ENCODE measurements at regions not wholly inside any gene's neighbourhood (a gene's known extent, or its start where the extent isn't known, plus 50 kb on each side); places are given as distances from the start of the nearest gene placed in this dataset.

GRCh38 chr4:81606166-81606565 is 134.5 kb upstream of the RASGEF1B start:
- no peak for TF ChIP-seq CTCF (IDR thresholded peaks at IDR 0.05)
- no peak for TF ChIP-seq POLR2AphosphoS5 (IDR thresholded peaks at IDR 0.05; ENCODE audit: low read depth, low read length)
- TF ChIP-seq REST (IDR thresholded peaks at IDR 0.05; ENCODE audit: insufficient read depth in 1 of 2, low read depth in 2 of 2, low read length in 1 of 2) = no peak
- TF ChIP-seq SIN3A (IDR thresholded peaks at IDR 0.05; ENCODE audit: borderline replicate concordance, insufficient read depth, low read depth, low read length) = no peak
- TF ChIP-seq TCF7L2 (IDR thresholded peaks at IDR 0.05; ENCODE audit: low read depth, low read length) = no peak

Data from Panc1 (cell line).